T-helper 17 cell (primary cell): ENCODE measurements at regions not wholly inside any gene's neighbourhood (a gene's known extent, or its start where the extent isn't known, plus 50 kb on each side); places are given as distances from the start of the nearest gene placed in this dataset.

Experiments used
- ATAC-seq: fragments of 150-1000 bp; cut with Tn5 transposase; 2 replicates; pipeline ENCODE4 v1.10.0; 2021; ENCODE audit warnings: mild to moderate bottlenecking, moderate library complexity
- DNase-seq, 3 donors: peaks; one replicate each; pipeline versions ENCODE4 v3.0.0 to v3.0.0-alpha.2; 2020 to 2021
- H3K9me3 ChIP-seq: one replicate; pipeline ENCODE4 v1.7.0; 2013; ENCODE audit warnings: low read length, mild to moderate bottlenecking; ENCODE audit not compliant: control insufficient read depth, poor library complexity, severe bottlenecking
- H3K27ac Mint-ChIP-seq: one replicate; pipeline ENCODE4 v1.8.0; 2022; ENCODE audit warnings: mild to moderate bottlenecking, moderate library complexity, mixed read lengths
- H3K27me3 Mint-ChIP-seq: one replicate; pipeline ENCODE4 v1.8.0; 2022; ENCODE audit warnings: mixed read lengths
- H3K36me3 Mint-ChIP-seq: one replicate; pipeline ENCODE4 v1.8.0; 2022; ENCODE audit warnings: low read depth, mixed read lengths
- H3K4me1 Mint-ChIP-seq: one replicate; pipeline ENCODE4 v1.8.0; 2022; ENCODE audit warnings: mild to moderate bottlenecking, mixed read lengths
- H3K4me3 Mint-ChIP-seq: one replicate; pipeline ENCODE4 v1.8.0; 2022; ENCODE audit warnings: mild to moderate bottlenecking, moderate library complexity, mixed read lengths

GRCh38 chr6:90409700-90410099, 113.1 kb upstream of the BACH2 start:
- no peaks in the 10 kb centered on the region for H3K9me3 ChIP-seq
- H3K4me3 Mint-ChIP-seq = no peak overlapping the region

GRCh38 chr6:90406957-90407356, 110.3 kb upstream of the BACH2 start:
- H3K9me3 ChIP-seq = no peaks in the 10 kb centered on the region
- Mint-ChIP-seq H3K27me3 (no peaks in the 10 kb centered on the region), H3K4me3 (no peak overlapping the region), H3K4me1 (peaks cover 31% of the 10 kb centered on the region), H3K36me3 (peaks cover 1% of the 10 kb centered on the region), H3K27ac (no peak overlapping the region)
- no peak for DNase-seq
- ATAC-seq = no peak

More at GRCh38 chr6:90409700-90410099, 113.1 kb upstream of the BACH2 start:
- Mint-ChIP-seq H3K27me3 (no peaks in the 10 kb centered on the region), H3K4me1 (peaks cover 35% of the 10 kb centered on the region), H3K36me3 (peaks cover 2% of the 10 kb centered on the region), H3K27ac (peak overlapping the region; percentile 1)
- DNase-seq (no peak), ATAC-seq (no peak)

- no peaks in the 10 kb centered on the region for H3K9me3 ChIP-seq
- H3K4me3 Mint-ChIP-seq = no peak overlapping the region
- DNase-seq = no peak
- ATAC-seq = no peak
- H3K4me1 Mint-ChIP-seq = peaks cover 29% of the 10 kb centered on the region
- H3K36me3 Mint-ChIP-seq = peaks cover 2% of the 10 kb centered on the region
- no peak overlapping the region for H3K27ac Mint-ChIP-seq
- no peaks in the 10 kb centered on the region for H3K27me3 Mint-ChIP-seq
Observed at GRCh38 chr6:90406142-90406794, 109.6 kb upstream of the BACH2 start.

- Mint-ChIP-seq H3K4me1 (peaks cover 44% of the 10 kb centered on the region), H3K36me3 (peaks cover 2% of the 10 kb centered on the region), H3K27ac (peak overlapping the region; percentile 94), H3K27me3 (no peaks in the 10 kb centered on the region), H3K4me3 (peak overlapping the region; percentile 43)
- DNase-seq (no peak), ATAC-seq (no peak)
- no peaks in the 10 kb centered on the region for H3K9me3 ChIP-seq
Observed at GRCh38 chr6:90403489-90404381, 107.1 kb upstream of the BACH2 start.

GRCh38 chr6:90402831-90403192, 106.2 kb upstream of the BACH2 start:
- H3K4me3 Mint-ChIP-seq = peak overlapping the region; percentile 80
- peaks cover 53% of the 10 kb centered on the region for H3K4me1 Mint-ChIP-seq
- DNase-seq = no peak
- H3K27me3 Mint-ChIP-seq = no peaks in the 10 kb centered on the region
- peak overlapping the region; percentile 94 for H3K27ac Mint-ChIP-seq
- ATAC-seq = no peak
- H3K9me3 ChIP-seq = no peaks in the 10 kb centered on the region
- H3K36me3 Mint-ChIP-seq = peaks cover 2% of the 10 kb centered on the region

GRCh38 chr6:90401933-90402830, 105.5 kb upstream of the BACH2 start:
- Mint-ChIP-seq H3K36me3 (peaks cover 2% of the 10 kb centered on the region), H3K27ac (peak overlapping the region; percentile 94), H3K27me3 (no peaks in the 10 kb centered on the region), H3K4me3 (peak overlapping the region; percentile 80), H3K4me1 (peaks cover 59% of the 10 kb centered on the region)
- no peaks in the 10 kb centered on the region for H3K9me3 ChIP-seq
- DNase-seq (no peak), ATAC-seq (peak; percentile 43)

GRCh38 chr6:90399970-90400369, 103.3 kb upstream of the BACH2 start:
- Mint-ChIP-seq H3K27me3 (peaks cover 8% of the 10 kb centered on the region), H3K36me3 (peaks cover 4% of the 10 kb centered on the region), H3K4me3 (no peak overlapping the region), H3K4me1 (peaks cover 59% of the 10 kb centered on the region), H3K27ac (peak overlapping the region; percentile 91)
- no peak for DNase-seq
- no peak for ATAC-seq
- no peaks in the 10 kb centered on the region for H3K9me3 ChIP-seq

GRCh38 chr6:90397929-90398674, 101.5 kb upstream of the BACH2 start:
- ATAC-seq (peak; percentile 96), DNase-seq (peak; percentile 47 to 65 (median 56))
- peaks cover 8% of the 10 kb centered on the region for H3K27me3 Mint-ChIP-seq
- peaks cover 4% of the 10 kb centered on the region for H3K36me3 Mint-ChIP-seq
- no peaks in the 10 kb centered on the region for H3K9me3 ChIP-seq
- peak overlapping the region; percentile 75 for H3K4me3 Mint-ChIP-seq
- H3K27ac Mint-ChIP-seq = peak overlapping the region; percentile 91
- peaks cover 55% of the 10 kb centered on the region for H3K4me1 Mint-ChIP-seq

GRCh38 chr6:90397047-90397446, 100.4 kb upstream of the BACH2 start:
- ATAC-seq (no peak), DNase-seq (no peak)
- peak overlapping the region; percentile 91 for H3K27ac Mint-ChIP-seq
- peaks cover 52% of the 10 kb centered on the region for H3K4me1 Mint-ChIP-seq
- H3K9me3 ChIP-seq = no peaks in the 10 kb centered on the region
- peak overlapping the region; percentile 75 for H3K4me3 Mint-ChIP-seq
- H3K36me3 Mint-ChIP-seq = peaks cover 4% of the 10 kb centered on the region
- H3K27me3 Mint-ChIP-seq = peaks cover 8% of the 10 kb centered on the region

GRCh38 chr6:90393232-90393884, 96.7 kb upstream of the BACH2 start:
- DNase-seq (peak in 2 of 3 donors; percentile 36 to 55), ATAC-seq (peak; percentile 54)
- H3K9me3 ChIP-seq = no peaks in the 10 kb centered on the region
- Mint-ChIP-seq H3K4me3 (peak overlapping the region; percentile 47), H3K4me1 (peaks cover 26% of the 10 kb centered on the region), H3K36me3 (peaks cover 2% of the 10 kb centered on the region), H3K27me3 (peaks cover 8% of the 10 kb centered on the region), H3K27ac (peak overlapping the region; percentile 69)

- Mint-ChIP-seq H3K4me3 (no peak overlapping the region), H3K36me3 (peaks cover 3% of the 10 kb centered on the region), H3K27me3 (peaks cover 11% of the 10 kb centered on the region), H3K4me1 (peaks cover 10% of the 10 kb centered on the region), H3K27ac (no peak overlapping the region)
- ATAC-seq = no peak
- H3K9me3 ChIP-seq = no peaks in the 10 kb centered on the region
- DNase-seq = no peak
Observed at GRCh38 chr6:90390379-90390778, 93.7 kb upstream of the BACH2 start.

- Mint-ChIP-seq H3K4me3 (no peak overlapping the region), H3K4me1 (peaks cover 12% of the 10 kb centered on the region), H3K27ac (no peak overlapping the region), H3K27me3 (peaks cover 16% of the 10 kb centered on the region), H3K36me3 (peaks cover 5% of the 10 kb centered on the region)
- no peak for ATAC-seq
- DNase-seq = no peak
- H3K9me3 ChIP-seq = no peaks in the 10 kb centered on the region
Observed at GRCh38 chr6:90388395-90388794, 91.8 kb upstream of the BACH2 start.
